BJ (cell line): ENCODE measurements at regions not wholly inside any gene's neighbourhood (a gene's known extent, or its start where the extent isn't known, plus 50 kb on each side); places are given as distances from the start of the nearest gene placed in this dataset.

Experiments used
- CTCF ChIA-PET: fragments of 350-600 bp; formaldehyde crosslinking; extraction: SDS; loops from one replicate; lab custom pipeline; 2021; ENCODE audit warnings: antibody characterized with exemption, inconsistent platforms; lab: Yijun Ruan, JAX
- POLR2A ChIA-PET: fragments of 300-600 bp; sonication (Branson Sonifier 250); formaldehyde crosslinking; extraction: SDS; loops from one replicate; lab custom pipeline; 2021; ENCODE audit warnings: antibody characterized with exemption; lab: Charles Lee
- DNase-seq: peaks from one replicate; pipeline ENCODE4 v3.0.0-alpha.2; 2011; ENCODE audit warnings: low read depth
- H3K27me3 ChIP-seq: 2 replicates; pipeline ENCODE4 v1.6.0; 2011; ENCODE audit warnings: low read length; ENCODE audit not compliant: control insufficient read depth, insufficient read depth
- H3K36me3 ChIP-seq: 2 replicates; pipeline ENCODE4 v1.5.1; 2011; ENCODE audit warnings: low read length; ENCODE audit not compliant: control insufficient read depth, insufficient read depth
- H3K4me3 ChIP-seq: 2 replicates; pipeline ENCODE4 v1.5.1; 2011; ENCODE audit warnings: low read depth, mild to moderate bottlenecking, control low read depth, low read length
- TF ChIP-seq, protein P1 (sequence below): IDR thresholded peaks from 2 replicates; pipeline ENCODE4 v1.5.1; 2011; ENCODE audit warnings: low read depth, mild to moderate bottlenecking, control low read depth, inconsistent platforms, low read length, moderate library complexity; ENCODE audit not compliant: insufficient read depth

DNA sequence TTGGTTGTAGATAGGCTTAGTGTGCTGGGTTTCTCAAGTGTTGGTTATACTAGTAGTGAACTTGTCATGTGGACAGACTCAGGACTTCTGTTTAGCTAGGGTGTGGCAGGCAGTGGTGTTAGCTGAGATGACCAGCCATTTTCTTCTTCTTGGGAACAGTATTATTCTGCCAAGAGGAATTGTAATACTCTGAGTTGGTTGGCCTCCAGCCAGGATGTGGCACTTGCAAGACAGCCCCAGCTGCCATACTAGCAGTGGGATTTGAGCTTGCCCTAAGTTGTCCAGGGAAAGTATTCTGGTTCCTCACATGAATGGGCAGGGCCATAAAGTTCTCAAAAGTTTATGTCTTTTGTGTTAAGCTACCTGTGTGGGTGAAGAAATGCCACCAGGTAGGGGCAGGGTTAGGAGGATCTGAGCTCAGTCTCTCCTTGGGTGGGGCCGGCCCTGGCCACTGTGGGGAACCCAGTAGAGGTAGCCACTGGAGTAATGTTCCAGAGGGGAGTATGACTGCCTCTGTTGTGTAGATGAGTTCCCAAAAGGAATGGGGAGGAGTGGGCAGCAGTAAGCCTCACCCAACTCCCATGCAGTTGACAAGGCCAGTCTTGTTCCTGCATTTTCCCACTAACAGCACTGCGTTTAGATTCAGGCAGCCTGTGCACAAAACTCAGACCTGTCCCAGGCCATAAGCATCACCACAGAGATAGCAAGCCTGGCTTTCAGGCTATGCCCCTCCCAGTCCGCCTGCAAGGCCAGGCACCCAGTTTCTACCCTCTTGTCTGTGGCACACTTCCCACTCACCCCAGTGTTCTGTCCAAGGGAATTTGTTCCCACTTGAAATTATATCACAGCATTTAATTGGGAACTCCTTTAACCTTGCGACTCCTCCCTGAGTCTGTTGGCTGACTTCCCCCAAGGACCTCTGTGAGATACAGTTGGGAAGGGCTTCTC is 250.7 kb downstream of the ANXA1 start:
- H3K27me3 ChIP-seq: no peaks in the 10 kb centered on the region
- DNase-seq: no peak
- POLR2A ChIA-PET: no interaction called here

DNA sequence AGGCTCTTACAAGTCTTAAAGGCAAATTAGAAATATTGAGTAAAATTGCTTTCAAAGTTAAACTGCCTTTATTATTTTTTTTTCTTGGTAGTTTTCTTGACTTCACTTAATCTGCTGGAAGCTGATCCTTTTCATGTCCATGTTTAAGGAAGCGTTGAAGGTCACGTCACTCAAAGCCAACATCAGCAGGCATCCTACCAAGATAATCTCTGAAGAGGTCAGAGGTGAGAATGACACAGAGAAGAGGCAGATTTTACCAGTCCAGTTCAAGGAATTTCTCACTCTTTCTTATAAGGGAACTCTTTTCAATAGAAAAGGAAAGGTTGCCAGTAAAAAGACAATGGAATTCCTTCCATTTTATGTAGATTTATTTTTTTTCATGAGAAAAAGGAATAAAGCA is 259.8 kb downstream of the ANXA1 start:
- ChIA-PET CTCF (no interaction called here), POLR2A (no interaction called here)
- Histone ChIP-seq H3K36me3 (no peaks in the 10 kb centered on the region), H3K27me3 (no peaks in the 10 kb centered on the region), H3K4me3 (no peak overlapping the region)
- DNase-seq: no peak
- TF ChIP-seq, protein P1, sequence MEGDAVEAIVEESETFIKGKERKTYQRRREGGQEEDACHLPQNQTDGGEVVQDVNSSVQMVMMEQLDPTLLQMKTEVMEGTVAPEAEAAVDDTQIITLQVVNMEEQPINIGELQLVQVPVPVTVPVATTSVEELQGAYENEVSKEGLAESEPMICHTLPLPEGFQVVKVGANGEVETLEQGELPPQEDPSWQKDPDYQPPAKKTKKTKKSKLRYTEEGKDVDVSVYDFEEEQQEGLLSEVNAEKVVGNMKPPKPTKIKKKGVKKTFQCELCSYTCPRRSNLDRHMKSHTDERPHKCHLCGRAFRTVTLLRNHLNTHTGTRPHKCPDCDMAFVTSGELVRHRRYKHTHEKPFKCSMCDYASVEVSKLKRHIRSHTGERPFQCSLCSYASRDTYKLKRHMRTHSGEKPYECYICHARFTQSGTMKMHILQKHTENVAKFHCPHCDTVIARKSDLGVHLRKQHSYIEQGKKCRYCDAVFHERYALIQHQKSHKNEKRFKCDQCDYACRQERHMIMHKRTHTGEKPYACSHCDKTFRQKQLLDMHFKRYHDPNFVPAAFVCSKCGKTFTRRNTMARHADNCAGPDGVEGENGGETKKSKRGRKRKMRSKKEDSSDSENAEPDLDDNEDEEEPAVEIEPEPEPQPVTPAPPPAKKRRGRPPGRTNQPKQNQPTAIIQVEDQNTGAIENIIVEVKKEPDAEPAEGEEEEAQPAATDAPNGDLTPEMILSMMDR: no peak

More for the DNA sequence above, 250.7 kb downstream of the ANXA1 start:
- TF ChIP-seq, protein P1: no peak
- Histone ChIP-seq H3K4me3 (no peak overlapping the region), H3K36me3 (no peaks in the 10 kb centered on the region)
- CTCF ChIA-PET: no interaction called here

DNA sequence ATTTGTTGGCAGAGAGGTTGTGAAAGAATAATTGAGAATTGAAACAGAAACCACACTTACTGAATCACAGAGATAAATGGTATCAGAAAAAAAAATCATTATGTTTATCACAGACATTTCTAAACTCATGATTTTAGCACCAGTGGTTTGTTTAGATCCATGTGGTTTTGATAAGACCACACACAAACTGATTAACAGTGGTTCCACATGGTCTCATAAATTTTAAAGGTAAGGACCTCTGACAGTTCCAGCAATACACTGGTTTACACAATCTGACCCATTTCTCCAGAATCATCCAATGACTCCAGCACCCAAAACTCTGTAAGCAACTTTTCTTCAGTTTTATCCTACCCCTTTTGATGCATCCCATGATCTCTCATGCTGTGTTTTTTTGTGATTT is 261.2 kb downstream of the ANXA1 start:
- POLR2A ChIA-PET: no interaction called here
- DNase-seq: no peak
- no peaks in the 10 kb centered on the region for H3K36me3 ChIP-seq
- no peaks in the 10 kb centered on the region for H3K27me3 ChIP-seq
- CTCF ChIA-PET: no interaction called here
- TF ChIP-seq, protein P1: no peak
- no peak overlapping the region for H3K4me3 ChIP-seq

DNA sequence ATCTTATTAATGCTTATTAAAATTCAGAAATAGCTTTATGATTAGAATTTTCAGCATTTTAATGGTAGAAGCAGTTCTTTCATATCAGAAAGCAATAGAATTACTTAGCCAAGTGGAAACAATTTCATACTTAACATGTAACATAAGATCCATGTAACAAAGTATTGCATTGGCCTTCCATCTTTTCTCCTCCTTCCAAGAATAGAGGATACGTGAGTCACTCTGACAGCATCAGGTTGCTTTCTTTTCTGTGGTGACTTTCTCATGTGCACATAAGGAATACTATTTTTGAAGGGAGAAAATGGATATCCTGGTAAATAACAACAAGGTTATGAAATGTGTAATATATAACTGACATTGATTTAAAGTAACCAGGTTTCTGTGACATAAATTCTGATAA is 272.2 kb downstream of the ANXA1 start:
- no peak for DNase-seq
- CTCF ChIA-PET: no interaction called here
- Histone ChIP-seq H3K27me3 (no peaks in the 10 kb centered on the region), H3K4me3 (no peak overlapping the region), H3K36me3 (no peaks in the 10 kb centered on the region)
- TF ChIP-seq, protein P1: no peak
- POLR2A ChIA-PET: no interaction called here

DNA sequence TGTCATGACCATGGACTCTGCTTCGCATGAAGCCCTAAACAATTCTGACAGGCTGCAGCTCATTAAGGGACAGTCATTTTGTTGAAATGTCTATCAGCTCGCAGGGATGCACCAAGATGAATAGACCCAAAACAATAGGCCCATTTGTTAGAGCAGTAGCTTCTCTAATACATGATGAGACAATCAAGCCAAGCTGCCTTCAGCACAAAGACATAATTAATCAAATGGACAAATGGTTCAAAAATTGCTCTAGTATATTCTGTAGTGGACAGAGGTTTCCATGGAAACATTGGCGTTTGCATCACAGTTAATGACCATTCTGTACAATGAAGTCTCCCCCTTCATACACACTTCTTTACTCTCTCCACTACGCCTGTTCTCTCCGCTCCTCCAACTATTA is 274.6 kb downstream of the ANXA1 start:
- TF ChIP-seq, protein P1: no peak
- Histone ChIP-seq H3K36me3 (no peaks in the 10 kb centered on the region), H3K4me3 (no peak overlapping the region), H3K27me3 (no peaks in the 10 kb centered on the region)
- ChIA-PET POLR2A (no interaction called here), CTCF (no interaction called here)
- DNase-seq: no peak
